Psoas muscle (tissue), 7 donors: ENCODE measurements at regions not wholly inside any gene's neighbourhood (a gene's known extent, or its start where the extent isn't known, plus 50 kb on each side); places are given as distances from the start of the nearest gene placed in this dataset.

ENCODE experiments used
- ATAC-seq, 4 donors: fragments of 200-7000 bp; cut with Tn5 transposase; one replicate each; pipeline ENCODE4 v1.9.1; 2020; ENCODE audit warnings: moderate library complexity in 3 of 4, mild to moderate bottlenecking in 2 of 4
- DNase-seq, 2 donors: peaks; one replicate each; pipeline ENCODE4 v3.0.0-alpha.2; 2020
- H3K27ac ChIP-seq: fragments of 200-600 bp; one replicate; pipeline ENCODE4 v1.8.0; 2022
- H3K27me3 ChIP-seq, 3 donors: fragments of 200-600 bp in 1 of 3; one replicate each; pipeline versions ENCODE4 v1.6.1 to v1.8.0; 2013 to 2022; ENCODE audit warnings: low read length in 2 of 3, mild to moderate bottlenecking in 2 of 3, moderate library complexity in 1 of 3; ENCODE audit not compliant: insufficient read depth in 3 of 3
- H3K36me3 ChIP-seq, 2 donors: fragments of 200-600 bp in 1 of 2; one replicate each; pipeline versions ENCODE4 v1.6.1 to v1.8.0; 2013 to 2022; ENCODE audit warnings: low read depth in 1 of 2, mild to moderate bottlenecking in 1 of 2, moderate library complexity in 1 of 2; ENCODE audit not compliant: insufficient read depth in 1 of 2
- H3K4me1 ChIP-seq: fragments of 200-600 bp; one replicate; pipeline ENCODE4 v1.8.0; 2022
- H3K4me3 ChIP-seq: fragments of 200-600 bp; one replicate; pipeline ENCODE4 v1.8.0; 2022; ENCODE audit warnings: mild to moderate bottlenecking
- H3K9me3 ChIP-seq: fragments of 200-600 bp; one replicate; pipeline ENCODE4 v1.8.0; 2022
- CTCF ChIP-seq: fragments of 200-600 bp; IDR thresholded peaks from one replicate; pipeline ENCODE4 v1.8.0; 2022; ENCODE audit warnings: antibody characterized with exemption
- WGBS, 3 donors: extraction: QIAGEN DNeasy Blood & Tissue Kit; methylation state at CpG; one replicate each; pipeline versions ENCODE4 v1.1.6 to v1.1.7; 2013; 5-methylcytosine and 5-hydroxymethylcytosine counted together
- intact Hi-C, 2 donors: fragments of 100-400 bp; cut with DNase I; formaldehyde crosslinking; loops; one replicate each; pipeline versions ENCODE4 v1.11.0 to v1.14.2; 2022
- donor health status: healthy with polysubstance abuse.
- donor health status: DM: no; HTN: no; CAD: no; lungs with moderate emphysema.
- donor health status: Bipolar disorder and iron deficiency.
- donor health status: healthy.
- donor health status: DM: yes; HTN: yes; CAD: no.
- donor health status: DM: no; HTN: no; CAD: no.
- donor health status: DM: yes; HTN: yes; CAD: no.

DNA sequence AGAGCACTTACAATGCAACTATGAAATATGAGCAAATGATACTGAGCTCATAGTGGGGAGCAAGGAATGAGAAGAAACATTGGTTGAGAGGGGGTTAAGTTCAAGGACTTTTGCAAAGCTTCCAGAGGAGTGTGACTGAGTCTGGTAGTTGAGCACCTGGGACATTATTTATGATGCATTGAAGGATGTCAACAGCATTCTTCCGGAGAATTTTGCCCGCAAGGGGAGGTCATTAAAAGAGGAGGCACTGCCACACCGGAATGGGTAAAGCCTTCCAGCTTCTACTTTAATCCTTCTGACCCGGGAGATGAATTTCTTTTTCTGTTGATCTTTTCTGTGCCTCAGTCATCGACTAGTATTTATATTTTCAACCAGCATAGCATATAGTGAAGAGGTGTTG lies 208.4 kb upstream of the CAMK1G start:
- ATAC-seq = no peak
- intact Hi-C loops = no loop called here
- DNase-seq = no peak
- Histone ChIP-seq H3K4me3 (no peak overlapping the region), H3K9me3 (no peaks in the 10 kb centered on the region), H3K4me1 (no peaks in the 10 kb centered on the region), H3K27me3 (no peaks in the 10 kb centered on the region), H3K36me3 (no peaks in the 10 kb centered on the region), H3K27ac (no peak overlapping the region)
- no peak for TF ChIP-seq CTCF
- 36 to 44% (median 43%) methylated on average over 5 of the region's 5 CpGs for WGBS, 3 donors

GRCh38 chr1:209375671-209376365 lies 207.7 kb upstream of the CAMK1G start:
- Histone ChIP-seq H3K27me3 (no peaks in the 10 kb centered on the region), H3K4me1 (no peaks in the 10 kb centered on the region), H3K36me3 (no peaks in the 10 kb centered on the region), H3K4me3 (no peak overlapping the region), H3K9me3 (no peaks in the 10 kb centered on the region), H3K27ac (no peak overlapping the region)
- TF ChIP-seq CTCF = no peak
- 70 to 77% (median 71%) methylated on average over 2 of the region's 2 CpGs for WGBS, 3 donors
- DNase-seq = no peak
- intact Hi-C loops = no loop called here
- no peak for ATAC-seq

- Histone ChIP-seq H3K27me3 (peaks cover 0 to 2% (median 0%) of the 10 kb centered on the region in 3 donors), H3K27ac (no peak overlapping the region), H3K36me3 (no peaks in the 10 kb centered on the region), H3K4me1 (no peaks in the 10 kb centered on the region), H3K9me3 (no peaks in the 10 kb centered on the region), H3K4me3 (no peak overlapping the region)
- TF ChIP-seq CTCF = no peak
- ATAC-seq = no peak
- no peak for DNase-seq
- intact Hi-C loops = no loop called here
These were observed 206.7 kb upstream of the CAMK1G start for GRCh38 chr1:209376774-209377173.

- DNase-seq = no peak
- 69 to 76% (median 73%) methylated on average over 2 of the region's 2 CpGs for WGBS, 3 donors
- Histone ChIP-seq H3K4me3 (no peak overlapping the region), H3K27me3 (peaks cover 0 to 2% (median 0%) of the 10 kb centered on the region in 3 donors), H3K4me1 (no peaks in the 10 kb centered on the region), H3K27ac (no peak overlapping the region), H3K36me3 (no peaks in the 10 kb centered on the region), H3K9me3 (no peaks in the 10 kb centered on the region)
- no peak for ATAC-seq
- intact Hi-C loops = no loop called here
- no peak for TF ChIP-seq CTCF
These were observed 205.5 kb upstream of the CAMK1G start for GRCh38 chr1:209377995-209378394.

- ATAC-seq (no peak), DNase-seq (no peak)
- Histone ChIP-seq H3K27me3 (peaks cover 0 to 2% (median 0%) of the 10 kb centered on the region in 3 donors), H3K9me3 (no peaks in the 10 kb centered on the region), H3K36me3 (no peaks in the 10 kb centered on the region), H3K4me1 (no peaks in the 10 kb centered on the region), H3K4me3 (no peak overlapping the region), H3K27ac (no peak overlapping the region)
- no peak for TF ChIP-seq CTCF
- intact Hi-C loops = no loop called here
- WGBS, 3 donors = 64 to 95% (median 77%) methylated on average over 1 of the region's 1 CpG
These were observed 204.2 kb upstream of the CAMK1G start for GRCh38 chr1:209379280-209379679.
